Activated naive CD4-positive, alpha-beta T cell treated with anti-CD3 and anti-CD28 coated beads, Interleukin-2, amount 10 ng/mL, durations not matched to agents 7 days and 5 days (primary cell): ENCODE measurements at regions not wholly inside any gene's neighbourhood (a gene's known extent, or its start where the extent isn't known, plus 50 kb on each side); places are given as distances from the start of the nearest gene placed in this dataset.
"Not testable (repeated sequence)": the region's sequence is repeated elsewhere in the genome, so short reads cannot be mapped to it uniquely, and the experiment has no call there.

Source experiments
- CTCF ChIA-PET: fragments of 350-600 bp; sonication (Branson Sonifier 250); formaldehyde crosslinking; loops from one replicate; lab custom pipeline; 2021; ENCODE audit warnings: antibody characterized with exemption; lab: Charles Lee
- DNase-seq: peaks from one replicate; pipeline ENCODE4 v3.0.0-alpha.2; 2020
- H3K27ac Mint-ChIP-seq: one replicate; pipeline ENCODE4 v1.8.0; 2021; ENCODE audit warnings: mild to moderate bottlenecking, moderate library complexity, mixed read lengths
- H3K27me3 Mint-ChIP-seq: one replicate; pipeline ENCODE4 v1.8.0; 2021; ENCODE audit warnings: mild to moderate bottlenecking, mixed read lengths
- H3K36me3 Mint-ChIP-seq: one replicate; pipeline ENCODE4 v1.8.0; 2021; ENCODE audit warnings: mixed read lengths
- H3K4me1 Mint-ChIP-seq: one replicate; pipeline ENCODE4 v1.8.0; 2021; ENCODE audit warnings: mixed read lengths
- H3K4me3 Mint-ChIP-seq: one replicate; pipeline ENCODE4 v1.8.0; 2021; ENCODE audit warnings: mild to moderate bottlenecking, moderate library complexity, mixed read lengths
- H3K9me3 Mint-ChIP-seq: one replicate; pipeline ENCODE4 v1.8.0; 2021; ENCODE audit warnings: mixed read lengths

- H3K4me3 Mint-ChIP-seq = no peak overlapping the region
- no peaks in the 10 kb centered on the region for H3K4me1 Mint-ChIP-seq
- H3K27me3 Mint-ChIP-seq = peaks cover 4% of the 10 kb centered on the region
- no peak for DNase-seq
- H3K27ac Mint-ChIP-seq = no peak overlapping the region
- no peaks in the 10 kb centered on the region for H3K36me3 Mint-ChIP-seq
- H3K9me3 Mint-ChIP-seq = no peaks in the 10 kb centered on the region
- CTCF ChIA-PET = no interaction called here
These were observed 119.4 kb upstream of the F3 start for GRCh38 chr1:94660994-94661393.

- Mint-ChIP-seq H3K4me3 (no peak overlapping the region), H3K27ac (no peak overlapping the region), H3K36me3 (no peaks in the 10 kb centered on the region), H3K27me3 (peaks cover 4% of the 10 kb centered on the region), H3K4me1 (no peaks in the 10 kb centered on the region), H3K9me3 (no peaks in the 10 kb centered on the region)
- CTCF ChIA-PET = no interaction called here
- no peak for DNase-seq
These were observed 118.7 kb upstream of the F3 start for GRCh38 chr1:94660258-94660657.

GRCh38 chr1:94659202-94659601 is 117.6 kb upstream of the F3 start:
- H3K4me1 Mint-ChIP-seq, H3K9me3 Mint-ChIP-seq, CTCF ChIA-PET, DNase-seq, H3K36me3 Mint-ChIP-seq, H3K27ac Mint-ChIP-seq, H3K27me3 Mint-ChIP-seq, H3K4me3 Mint-ChIP-seq: not testable (repeated sequence)

GRCh38 chr1:94658221-94658620 is 116.7 kb upstream of the F3 start:
- H3K27ac Mint-ChIP-seq = no peak overlapping the region
- CTCF ChIA-PET = no interaction called here
- no peak overlapping the region for H3K4me3 Mint-ChIP-seq
- peaks cover 7% of the 10 kb centered on the region for H3K27me3 Mint-ChIP-seq
- H3K9me3 Mint-ChIP-seq = no peaks in the 10 kb centered on the region
- H3K36me3 Mint-ChIP-seq = no peaks in the 10 kb centered on the region
- no peaks in the 10 kb centered on the region for H3K4me1 Mint-ChIP-seq
- DNase-seq = no peak

- H3K36me3 Mint-ChIP-seq, DNase-seq, H3K4me3 Mint-ChIP-seq, CTCF ChIA-PET, H3K9me3 Mint-ChIP-seq, H3K27me3 Mint-ChIP-seq, H3K27ac Mint-ChIP-seq, H3K4me1 Mint-ChIP-seq: not testable (repeated sequence)
These were observed 116.2 kb upstream of the F3 start for GRCh38 chr1:94657776-94658175.

GRCh38 chr1:94656967-94657366 is 115.4 kb upstream of the F3 start:
- Mint-ChIP-seq H3K36me3 (no peaks in the 10 kb centered on the region), H3K27ac (no peak overlapping the region), H3K4me3 (no peak overlapping the region), H3K9me3 (no peaks in the 10 kb centered on the region), H3K4me1 (no peaks in the 10 kb centered on the region), H3K27me3 (peaks cover 7% of the 10 kb centered on the region)
- CTCF ChIA-PET = no interaction called here
- DNase-seq = no peak

- no peak for DNase-seq
- CTCF ChIA-PET = no interaction called here
- Mint-ChIP-seq H3K36me3 (no peaks in the 10 kb centered on the region), H3K4me3 (no peak overlapping the region), H3K27me3 (peaks cover 3% of the 10 kb centered on the region), H3K9me3 (no peaks in the 10 kb centered on the region), H3K27ac (no peak overlapping the region), H3K4me1 (no peaks in the 10 kb centered on the region)
These were observed 113.4 kb upstream of the F3 start for GRCh38 chr1:94654919-94655318.

- H3K36me3 Mint-ChIP-seq = no peaks in the 10 kb centered on the region
- H3K27me3 Mint-ChIP-seq = peaks cover 3% of the 10 kb centered on the region
- H3K27ac Mint-ChIP-seq = no peak overlapping the region
- H3K9me3 Mint-ChIP-seq = no peaks in the 10 kb centered on the region
- no peak for DNase-seq
- CTCF ChIA-PET = no interaction called here
- H3K4me1 Mint-ChIP-seq = no peaks in the 10 kb centered on the region
- H3K4me3 Mint-ChIP-seq = no peak overlapping the region
These were observed 112.9 kb upstream of the F3 start for GRCh38 chr1:94654459-94654858.

GRCh38 chr1:94654031-94654430 is 112.5 kb upstream of the F3 start:
- Mint-ChIP-seq H3K4me3 (no peak overlapping the region), H3K27me3 (peaks cover 3% of the 10 kb centered on the region), H3K27ac (no peak overlapping the region), H3K9me3 (no peaks in the 10 kb centered on the region), H3K4me1 (no peaks in the 10 kb centered on the region), H3K36me3 (no peaks in the 10 kb centered on the region)
- no peak for DNase-seq
- CTCF ChIA-PET = no interaction called here

- no peak overlapping the region for H3K27ac Mint-ChIP-seq
- no peaks in the 10 kb centered on the region for H3K4me1 Mint-ChIP-seq
- H3K36me3 Mint-ChIP-seq = no peaks in the 10 kb centered on the region
- peaks cover 3% of the 10 kb centered on the region for H3K27me3 Mint-ChIP-seq
- CTCF ChIA-PET = no interaction called here
- no peaks in the 10 kb centered on the region for H3K9me3 Mint-ChIP-seq
- no peak for DNase-seq
- no peak overlapping the region for H3K4me3 Mint-ChIP-seq
These were observed 111.9 kb upstream of the F3 start for GRCh38 chr1:94653454-94653853.

- H3K27me3 Mint-ChIP-seq = peaks cover 10% of the 10 kb centered on the region
- no peaks in the 10 kb centered on the region for H3K4me1 Mint-ChIP-seq
- CTCF ChIA-PET = interaction anchor here (0.7 kb wide), 1 partner anchor 195 kb away, joined by 3 read pairs; no protein-coding TSS in a partner anchor
- no peaks in the 10 kb centered on the region for H3K9me3 Mint-ChIP-seq
- no peak overlapping the region for H3K4me3 Mint-ChIP-seq
- no peak for DNase-seq
- no peak overlapping the region for H3K27ac Mint-ChIP-seq
- H3K36me3 Mint-ChIP-seq = no peaks in the 10 kb centered on the region
These were observed 109.5 kb upstream of the F3 start for GRCh38 chr1:94651076-94651475.

- H3K27ac Mint-ChIP-seq = no peak overlapping the region
- H3K27me3 Mint-ChIP-seq = peaks cover 10% of the 10 kb centered on the region
- H3K9me3 Mint-ChIP-seq = no peaks in the 10 kb centered on the region
- no peaks in the 10 kb centered on the region for H3K36me3 Mint-ChIP-seq
- no peaks in the 10 kb centered on the region for H3K4me1 Mint-ChIP-seq
- CTCF ChIA-PET = no interaction called here
- H3K4me3 Mint-ChIP-seq = no peak overlapping the region
- DNase-seq = no peak
These were observed 108.7 kb upstream of the F3 start for GRCh38 chr1:94650301-94650700.

- no peak overlapping the region for H3K27ac Mint-ChIP-seq
- H3K27me3 Mint-ChIP-seq = peaks cover 7% of the 10 kb centered on the region
- no peaks in the 10 kb centered on the region for H3K36me3 Mint-ChIP-seq
- DNase-seq = no peak
- H3K4me1 Mint-ChIP-seq = no peaks in the 10 kb centered on the region
- H3K9me3 Mint-ChIP-seq = no peaks in the 10 kb centered on the region
- CTCF ChIA-PET = interaction anchor here (0.6 kb wide), 1 partner anchor 88 kb away, joined by 4 read pairs; no protein-coding TSS in a partner anchor
- no peak overlapping the region for H3K4me3 Mint-ChIP-seq
These were observed 106.9 kb upstream of the F3 start for GRCh38 chr1:94648225-94649007.

GRCh38 chr1:94646786-94647555 is 105.4 kb upstream of the F3 start:
- H3K9me3 Mint-ChIP-seq = no peaks in the 10 kb centered on the region
- DNase-seq = no peak
- CTCF ChIA-PET = no interaction called here
- no peaks in the 10 kb centered on the region for H3K4me1 Mint-ChIP-seq
- H3K27me3 Mint-ChIP-seq = peaks cover 7% of the 10 kb centered on the region
- no peak overlapping the region for H3K4me3 Mint-ChIP-seq
- H3K36me3 Mint-ChIP-seq = no peaks in the 10 kb centered on the region
- no peak overlapping the region for H3K27ac Mint-ChIP-seq

- H3K27me3 Mint-ChIP-seq = peaks cover 11% of the 10 kb centered on the region
- no peaks in the 10 kb centered on the region for H3K9me3 Mint-ChIP-seq
- no peaks in the 10 kb centered on the region for H3K4me1 Mint-ChIP-seq
- CTCF ChIA-PET = no interaction called here
- H3K36me3 Mint-ChIP-seq = no peaks in the 10 kb centered on the region
- H3K4me3 Mint-ChIP-seq = no peak overlapping the region
- DNase-seq = no peak
- no peak overlapping the region for H3K27ac Mint-ChIP-seq
These were observed 104.6 kb upstream of the F3 start for GRCh38 chr1:94646141-94646643.
